BJ (cell line): ENCODE measurements at regions not wholly inside any gene's neighbourhood (a gene's known extent, or its start where the extent isn't known, plus 50 kb on each side); places are given as distances from the start of the nearest gene placed in this dataset.

Experiments used
- CTCF ChIA-PET: fragments of 350-600 bp; formaldehyde crosslinking; extraction: SDS; loops from one replicate; lab custom pipeline; 2021; ENCODE audit warnings: antibody characterized with exemption, inconsistent platforms; lab: Yijun Ruan, JAX
- POLR2A ChIA-PET: fragments of 300-600 bp; sonication (Branson Sonifier 250); formaldehyde crosslinking; extraction: SDS; loops from one replicate; lab custom pipeline; 2021; ENCODE audit warnings: antibody characterized with exemption; lab: Charles Lee
- DNase-seq: peaks from one replicate; pipeline ENCODE4 v3.0.0-alpha.2; 2011; ENCODE audit warnings: low read depth
- H3K27me3 ChIP-seq: 2 replicates; pipeline ENCODE4 v1.6.0; 2011; ENCODE audit warnings: low read length; ENCODE audit not compliant: control insufficient read depth, insufficient read depth
- H3K36me3 ChIP-seq: 2 replicates; pipeline ENCODE4 v1.5.1; 2011; ENCODE audit warnings: low read length; ENCODE audit not compliant: control insufficient read depth, insufficient read depth
- H3K4me3 ChIP-seq: 2 replicates; pipeline ENCODE4 v1.5.1; 2011; ENCODE audit warnings: low read depth, mild to moderate bottlenecking, control low read depth, low read length
- CTCF ChIP-seq: IDR thresholded peaks from 2 replicates; pipeline ENCODE4 v1.5.1; 2011; ENCODE audit warnings: low read depth, mild to moderate bottlenecking, control low read depth, inconsistent platforms, low read length, moderate library complexity; ENCODE audit not compliant: insufficient read depth

- H3K36me3 ChIP-seq: no peaks in the 10 kb centered on the region
- POLR2A ChIA-PET: no interaction called here
- H3K27me3 ChIP-seq: no peaks in the 10 kb centered on the region
- no peak for TF ChIP-seq CTCF
- DNase-seq: no peak
- CTCF ChIA-PET: interaction anchor here (0.6 to 1.8 kb wide), 2 partner anchors 11 to 51 kb away, joined by 3 to 5 read pairs; no protein-coding TSS in a partner anchor
- no peak overlapping the region for H3K4me3 ChIP-seq
Observed at GRCh38 chr3:151579571-151580270, 118.9 kb upstream of the IGSF10 start.

- TF ChIP-seq CTCF: no peak
- Histone ChIP-seq H3K36me3 (no peaks in the 10 kb centered on the region), H3K4me3 (no peak overlapping the region), H3K27me3 (no peaks in the 10 kb centered on the region)
- no peak for DNase-seq
- CTCF ChIA-PET: interaction anchor here (0.6 to 1.8 kb wide), 3 partner anchors 12 to 664 kb away, joined by 3 to 5 read pairs (median 3); no protein-coding TSS in a partner anchor
- POLR2A ChIA-PET: no interaction called here
Observed at GRCh38 chr3:151578495-151578894, 117.6 kb upstream of the IGSF10 start.

GRCh38 chr3:151576511-151577137, 115.8 kb upstream of the IGSF10 start:
- no peak overlapping the region for H3K4me3 ChIP-seq
- no peaks in the 10 kb centered on the region for H3K27me3 ChIP-seq
- CTCF ChIA-PET: no interaction called here
- TF ChIP-seq CTCF: no peak
- H3K36me3 ChIP-seq: no peaks in the 10 kb centered on the region
- DNase-seq: no peak
- POLR2A ChIA-PET: no interaction called here

- Histone ChIP-seq H3K4me3 (no peak overlapping the region), H3K27me3 (no peaks in the 10 kb centered on the region; the same call in 1 of the 2 replicates), H3K36me3 (no peaks in the 10 kb centered on the region)
- no peak for TF ChIP-seq CTCF
- no peak for DNase-seq
- CTCF ChIA-PET: interaction anchor here (1.3 kb wide), 1 partner anchor 17 kb away, joined by 3 read pairs; no protein-coding TSS in a partner anchor
- POLR2A ChIA-PET: no interaction called here
Observed at GRCh38 chr3:151568184-151568583, 107.3 kb upstream of the IGSF10 start.

GRCh38 chr3:151567477-151567876, 106.6 kb upstream of the IGSF10 start:
- ChIA-PET POLR2A (no interaction called here), CTCF (no interaction called here)
- TF ChIP-seq CTCF: no peak

More at GRCh38 chr3:151567477-151567876, 106.6 kb upstream of the IGSF10 start:
- no peak for DNase-seq
- H3K4me3 ChIP-seq: no peak overlapping the region
- no peaks in the 10 kb centered on the region for H3K36me3 ChIP-seq
- no peaks in the 10 kb centered on the region; the same call in 1 of the 2 replicates for H3K27me3 ChIP-seq
